Osteocyte (in vitro differentiated cells): ENCODE measurements at regions not wholly inside any gene's neighbourhood (a gene's known extent, or its start where the extent isn't known, plus 50 kb on each side); places are given as distances from the start of the nearest gene placed in this dataset.

ENCODE experiments used
- DNase-seq: peaks from one replicate; pipeline ENCODE4 v3.0.0; 2021; ENCODE audit warnings: mixed read lengths; ENCODE audit not compliant: unreplicated experiment; ENCODE audit errors: extremely low spot score
- H3K27ac Mint-ChIP-seq: one replicate; pipeline ENCODE4 v1.8.0; 2021; ENCODE audit warnings: mild to moderate bottlenecking, mixed read lengths; ENCODE audit not compliant: unreplicated experiment
- H3K27me3 Mint-ChIP-seq: one replicate; pipeline ENCODE4 v1.8.0; 2021; ENCODE audit warnings: mixed read lengths; ENCODE audit not compliant: unreplicated experiment
- H3K36me3 Mint-ChIP-seq: one replicate; pipeline ENCODE4 v1.8.0; 2021; ENCODE audit warnings: mixed read lengths; ENCODE audit not compliant: unreplicated experiment
- H3K4me1 Mint-ChIP-seq: one replicate; pipeline ENCODE4 v1.8.0; 2021; ENCODE audit warnings: mixed read lengths; ENCODE audit not compliant: unreplicated experiment
- H3K4me3 Mint-ChIP-seq: one replicate; pipeline ENCODE4 v1.8.0; 2021; ENCODE audit warnings: mild to moderate bottlenecking, moderate library complexity, mixed read lengths; ENCODE audit not compliant: unreplicated experiment
- H3K9me3 Mint-ChIP-seq: one replicate; pipeline ENCODE4 v1.8.0; 2021; ENCODE audit warnings: mixed read lengths; ENCODE audit not compliant: unreplicated experiment
- TF ChIP-seq, protein P1 (sequence below): fragments of 200-600 bp; sonication (generic); IDR thresholded peaks from 2 replicates; pipeline ENCODE4 v1.5.0; 2021; ENCODE audit warnings: antibody characterized with exemption, mild to moderate bottlenecking, moderate library complexity

- peaks cover 7% of the 10 kb centered on the region for H3K27me3 Mint-ChIP-seq
- TF ChIP-seq, protein P1, sequence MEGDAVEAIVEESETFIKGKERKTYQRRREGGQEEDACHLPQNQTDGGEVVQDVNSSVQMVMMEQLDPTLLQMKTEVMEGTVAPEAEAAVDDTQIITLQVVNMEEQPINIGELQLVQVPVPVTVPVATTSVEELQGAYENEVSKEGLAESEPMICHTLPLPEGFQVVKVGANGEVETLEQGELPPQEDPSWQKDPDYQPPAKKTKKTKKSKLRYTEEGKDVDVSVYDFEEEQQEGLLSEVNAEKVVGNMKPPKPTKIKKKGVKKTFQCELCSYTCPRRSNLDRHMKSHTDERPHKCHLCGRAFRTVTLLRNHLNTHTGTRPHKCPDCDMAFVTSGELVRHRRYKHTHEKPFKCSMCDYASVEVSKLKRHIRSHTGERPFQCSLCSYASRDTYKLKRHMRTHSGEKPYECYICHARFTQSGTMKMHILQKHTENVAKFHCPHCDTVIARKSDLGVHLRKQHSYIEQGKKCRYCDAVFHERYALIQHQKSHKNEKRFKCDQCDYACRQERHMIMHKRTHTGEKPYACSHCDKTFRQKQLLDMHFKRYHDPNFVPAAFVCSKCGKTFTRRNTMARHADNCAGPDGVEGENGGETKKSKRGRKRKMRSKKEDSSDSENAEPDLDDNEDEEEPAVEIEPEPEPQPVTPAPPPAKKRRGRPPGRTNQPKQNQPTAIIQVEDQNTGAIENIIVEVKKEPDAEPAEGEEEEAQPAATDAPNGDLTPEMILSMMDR: no peak
- H3K27ac Mint-ChIP-seq: no peak overlapping the region
- no peaks in the 10 kb centered on the region for H3K9me3 Mint-ChIP-seq
- peaks cover 21% of the 10 kb centered on the region for H3K4me1 Mint-ChIP-seq
- no peak overlapping the region for H3K4me3 Mint-ChIP-seq
- no peak for DNase-seq
- H3K36me3 Mint-ChIP-seq: no peaks in the 10 kb centered on the region
Measured at GRCh38 chr5:167281925-167282324, 1009.5 kb upstream of the WWC1 start.

- Mint-ChIP-seq H3K27me3 (no peaks in the 10 kb centered on the region), H3K4me3 (no peak overlapping the region), H3K27ac (no peak overlapping the region), H3K36me3 (no peaks in the 10 kb centered on the region), H3K9me3 (no peaks in the 10 kb centered on the region), H3K4me1 (peaks cover 21% of the 10 kb centered on the region)
- TF ChIP-seq, protein P1: no peak
- no peak for DNase-seq
Measured at GRCh38 chr5:167283691-167284090, 1007.8 kb upstream of the WWC1 start.

GRCh38 chr5:167284222-167284890 is 1007.1 kb upstream of the WWC1 start:
- Mint-ChIP-seq H3K9me3 (no peaks in the 10 kb centered on the region), H3K27ac (no peak overlapping the region), H3K4me1 (peaks cover 21% of the 10 kb centered on the region), H3K4me3 (no peak overlapping the region), H3K27me3 (no peaks in the 10 kb centered on the region), H3K36me3 (no peaks in the 10 kb centered on the region)
- TF ChIP-seq, protein P1: no peak
- no peak for DNase-seq

DNA sequence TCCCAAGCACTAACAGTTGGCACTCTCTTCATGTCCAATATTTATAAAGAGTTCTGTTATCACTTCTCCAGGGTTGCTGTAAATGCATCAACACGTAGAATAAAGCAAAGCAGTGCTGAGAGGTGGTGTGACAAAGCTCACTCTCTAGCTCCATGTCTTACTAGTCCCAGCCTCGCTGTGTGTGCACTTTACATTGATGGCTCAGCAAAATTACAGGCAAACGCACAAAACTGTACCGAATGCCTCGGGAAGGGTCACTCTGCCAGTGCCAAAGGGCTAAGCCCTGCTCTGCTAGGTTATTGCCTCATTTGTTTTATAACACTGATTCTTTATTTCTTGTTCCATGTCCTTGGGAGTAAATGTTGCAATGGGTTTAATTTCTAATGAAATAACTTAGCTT is 1005.9 kb upstream of the WWC1 start:
- TF ChIP-seq, protein P1: no peak
- Mint-ChIP-seq H3K4me1 (peaks cover 13% of the 10 kb centered on the region), H3K4me3 (no peak overlapping the region), H3K27ac (no peak overlapping the region), H3K36me3 (no peaks in the 10 kb centered on the region), H3K27me3 (no peaks in the 10 kb centered on the region), H3K9me3 (no peaks in the 10 kb centered on the region)
- DNase-seq: no peak

DNA sequence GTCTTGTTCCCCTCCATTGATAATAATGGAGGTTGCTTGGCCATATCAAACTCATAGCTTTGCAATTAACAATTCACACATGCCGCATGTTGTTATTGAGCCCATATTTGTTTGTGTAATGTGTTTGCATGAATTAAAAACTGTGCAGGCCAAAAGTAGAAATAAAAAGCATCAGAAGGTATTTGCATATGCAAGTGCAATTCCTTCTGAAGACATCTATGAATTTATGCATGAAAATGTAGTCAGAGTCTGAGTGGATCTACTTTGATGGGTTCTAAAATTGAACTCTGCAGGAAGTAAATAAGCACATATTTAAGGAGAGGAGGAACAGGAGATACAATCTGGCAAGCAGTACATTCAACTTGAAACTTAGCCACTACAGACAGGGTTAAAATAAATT is 1004.6 kb upstream of the WWC1 start:
- Mint-ChIP-seq H3K4me3 (no peak overlapping the region), H3K9me3 (no peaks in the 10 kb centered on the region), H3K4me1 (peaks cover 11% of the 10 kb centered on the region), H3K27me3 (no peaks in the 10 kb centered on the region), H3K27ac (no peak overlapping the region), H3K36me3 (no peaks in the 10 kb centered on the region)
- TF ChIP-seq, protein P1: no peak
- DNase-seq: no peak
